Cardiac septum (tissue), 1 donor: ENCODE measurements at regions not wholly inside any gene's neighbourhood (a gene's known extent, or its start where the extent isn't known, plus 50 kb on each side); places are given as distances from the start of the nearest gene placed in this dataset.

Experiments used
- DNase-seq: peaks from one replicate; pipeline ENCODE4 v3.0.0-alpha.2; 2020; ENCODE audit warnings: low spot score
- intact Hi-C: fragments of 100-400 bp; cut with DNase I; formaldehyde crosslinking; loops from one replicate; pipeline ENCODE4 v1.14.0; 2022
- donor health status: DM: no; HTN: no; CAD: no.

GRCh38 chr14:29169408-29169807 is 402.8 kb downstream of the FOXG1 start:
- no peak for DNase-seq
- intact Hi-C loops, result no loop called here

GRCh38 chr14:29175706-29176105 is 409.1 kb downstream of the FOXG1 start:
- no peak for DNase-seq
- intact Hi-C loops, result no loop called here

GRCh38 chr14:29176876-29177275 is 410.3 kb downstream of the FOXG1 start:
- intact Hi-C loops, result no loop called here
- DNase-seq, result no peak

- DNase-seq, result no peak
- intact Hi-C loops, result no loop called here
Measured at GRCh38 chr14:29178971-29179370, 412.4 kb downstream of the FOXG1 start.

GRCh38 chr14:29191092-29191491 is 424.5 kb downstream of the FOXG1 start:
- no peak for DNase-seq
- intact Hi-C loops, result no loop called here

- intact Hi-C loops, result no loop called here
Measured at GRCh38 chr14:29197557-29197956, 431.0 kb downstream of the FOXG1 start.

GRCh38 chr14:29205658-29206057 is 439.1 kb downstream of the FOXG1 start:
- intact Hi-C loops, result no loop called here
- no peak for DNase-seq

More at GRCh38 chr14:29197557-29197956, 431.0 kb downstream of the FOXG1 start:
- no peak for DNase-seq

GRCh38 chr14:29215853-29216252 is 449.3 kb downstream of the FOXG1 start:
- intact Hi-C loops, result no loop called here

GRCh38 chr14:29216268-29217232 is 450.0 kb downstream of the FOXG1 start:
- DNase-seq, result no peak
- intact Hi-C loops, result no loop called here

More at GRCh38 chr14:29215853-29216252, 449.3 kb downstream of the FOXG1 start:
- DNase-seq, result no peak

- intact Hi-C loops, result no loop called here
- no peak for DNase-seq
Measured at GRCh38 chr14:29217813-29218450, 451.3 kb downstream of the FOXG1 start.

GRCh38 chr14:29220072-29220471 is 453.5 kb downstream of the FOXG1 start:
- intact Hi-C loops, result loop anchor here (10.0 kb wide), 1 partner anchor 465 kb away; no protein-coding TSS in a partner anchor

GRCh38 chr14:29220566-29220965 is 454.0 kb downstream of the FOXG1 start:
- DNase-seq, result no peak

More at GRCh38 chr14:29220072-29220471, 453.5 kb downstream of the FOXG1 start:
- DNase-seq, result no peak

GRCh38 chr14:29222006-29222405 is 455.4 kb downstream of the FOXG1 start:
- DNase-seq, result no peak
- intact Hi-C loops, result loop anchor here (10.0 kb wide), 1 partner anchor 467 kb away; no protein-coding TSS in a partner anchor

More at GRCh38 chr14:29220566-29220965, 454.0 kb downstream of the FOXG1 start:
- intact Hi-C loops, result loop anchor here (10.0 kb wide), 1 partner anchor 466 kb away; no protein-coding TSS in a partner anchor

- intact Hi-C loops, result loop anchor here (10.0 kb wide), 1 partner anchor 468 kb away; no protein-coding TSS in a partner anchor
- DNase-seq, result no peak
Measured at GRCh38 chr14:29222671-29223268, 456.2 kb downstream of the FOXG1 start.

GRCh38 chr14:29223947-29224346 is 457.4 kb downstream of the FOXG1 start:
- intact Hi-C loops, result loop anchor here (10.0 kb wide), 1 partner anchor 469 kb away; no protein-coding TSS in a partner anchor
- DNase-seq, result no peak

GRCh38 chr14:29227631-29228030 is 461.0 kb downstream of the FOXG1 start:
- intact Hi-C loops, result loop anchor here (10.0 kb wide), 1 partner anchor 473 kb away; no protein-coding TSS in a partner anchor
- no peak for DNase-seq

- no peak for DNase-seq
- intact Hi-C loops, result no loop called here
Measured at GRCh38 chr14:29232153-29232552, 465.6 kb downstream of the FOXG1 start.

- DNase-seq, result no peak
- intact Hi-C loops, result no loop called here
Measured at GRCh38 chr14:29232711-29233110, 466.1 kb downstream of the FOXG1 start.

- no peak for DNase-seq
- intact Hi-C loops, result no loop called here
Measured at GRCh38 chr14:29233188-29233587, 466.6 kb downstream of the FOXG1 start.

GRCh38 chr14:29235991-29236390 is 469.4 kb downstream of the FOXG1 start:
- intact Hi-C loops, result no loop called here
- no peak for DNase-seq
